H9 (cell line): ENCODE measurements at regions not wholly inside any gene's neighbourhood (a gene's known extent, or its start where the extent isn't known, plus 50 kb on each side); places are given as distances from the start of the nearest gene placed in this dataset.

Experiments used
- DNase-seq: peaks from one replicate; pipeline ENCODE4 v3.0.0-alpha.2; 2017
- H2AFZ ChIP-seq: one replicate; pipeline ENCODE4 v1.6.1; 2013; ENCODE audit warnings: mild to moderate bottlenecking, low read length, control low read depth, moderate library complexity
- H2AK5ac ChIP-seq: 2 replicates; pipeline ENCODE4 v1.6.1; 2013; ENCODE audit warnings: low read length, control low read depth, mixed read lengths; ENCODE audit not compliant: insufficient read length
- H2BK120ac ChIP-seq: one replicate; pipeline ENCODE4 v1.6.1; 2013; ENCODE audit warnings: low read depth, mild to moderate bottlenecking, low read length, control low read depth, inconsistent platforms; ENCODE audit not compliant: poor library complexity, severe bottlenecking
- H2BK12ac ChIP-seq: 2 replicates; pipeline ENCODE4 v1.6.1; 2013; ENCODE audit warnings: low read length, control low read depth, mixed read lengths, low read depth; ENCODE audit not compliant: insufficient read length
- H2BK15ac ChIP-seq: 2 replicates; pipeline ENCODE4 v1.6.1; 2013; ENCODE audit warnings: low read depth, low read length, control low read depth
- H2BK20ac ChIP-seq: one replicate; pipeline ENCODE4 v1.6.1; 2013; ENCODE audit warnings: low read depth, mild to moderate bottlenecking, low read length, control low read depth, inconsistent platforms; ENCODE audit not compliant: poor library complexity, severe bottlenecking
- H2BK5ac ChIP-seq: 2 replicates; pipeline ENCODE4 v1.6.1; 2013; ENCODE audit warnings: low read length, control low read depth, mixed read lengths; ENCODE audit not compliant: insufficient read length
- H3K14ac ChIP-seq: 2 replicates; pipeline ENCODE4 v1.6.1; 2013; ENCODE audit warnings: low read length, control low read depth; ENCODE audit not compliant: insufficient read depth
- H3K18ac ChIP-seq: 2 replicates; pipeline ENCODE4 v1.6.1; 2013; ENCODE audit warnings: low read depth, mild to moderate bottlenecking, mixed read lengths, low read length, control low read depth; ENCODE audit not compliant: insufficient read length
- H3K23ac ChIP-seq: 2 replicates; pipeline ENCODE4 v1.6.1; 2013; ENCODE audit warnings: low read length, control low read depth, mixed read lengths, low read depth; ENCODE audit not compliant: insufficient read length
- H3K23me2 ChIP-seq: 2 replicates; pipeline ENCODE4 v1.6.1; 2013; ENCODE audit warnings: low read depth, mild to moderate bottlenecking, mixed read lengths, low read length, control low read depth; ENCODE audit not compliant: insufficient read length, poor library complexity, severe bottlenecking
- H3K27ac ChIP-seq: 2 replicates; pipeline ENCODE4 v1.5.1; 2013; ENCODE audit warnings: low read length, control low read depth, mixed read lengths, low read depth; ENCODE audit not compliant: insufficient read length
- H3K27me3 ChIP-seq: 2 replicates; pipeline ENCODE4 v1.6.1; 2013; ENCODE audit warnings: low read length, control low read depth, inconsistent platforms; ENCODE audit not compliant: insufficient read depth
- H3K4ac ChIP-seq: 2 replicates; pipeline ENCODE4 v1.6.1; 2013; ENCODE audit warnings: low read depth, mild to moderate bottlenecking, control low read depth, inconsistent platforms, low read length, moderate library complexity
- H3K4me1 ChIP-seq: 2 replicates; pipeline ENCODE4 v1.6.1; 2013; ENCODE audit warnings: low read length, control low read depth, inconsistent platforms; ENCODE audit not compliant: insufficient read depth
- H3K4me2 ChIP-seq: 2 replicates; pipeline ENCODE4 v1.6.1; 2013; ENCODE audit warnings: low read length, control low read depth, mixed read lengths; ENCODE audit not compliant: insufficient read length, insufficient read depth
- H3K56ac ChIP-seq: 2 replicates; pipeline ENCODE4 v1.6.1; 2013; ENCODE audit warnings: low read depth, mild to moderate bottlenecking, mixed read lengths, low read length, control low read depth; ENCODE audit not compliant: insufficient read length
- H3K79me1 ChIP-seq: 2 replicates; pipeline ENCODE4 v1.6.1; 2013; ENCODE audit warnings: low read depth, mild to moderate bottlenecking, moderate library complexity, low read length, control low read depth, inconsistent platforms; ENCODE audit not compliant: insufficient read depth, poor library complexity, severe bottlenecking
- H3K79me2 ChIP-seq: 2 replicates; pipeline ENCODE4 v1.6.1; 2013; ENCODE audit warnings: low read length, control low read depth, inconsistent platforms; ENCODE audit not compliant: insufficient read depth
- H3K9ac ChIP-seq: 2 replicates; pipeline ENCODE4 v1.6.1; 2013; ENCODE audit warnings: low read length, control low read depth, mixed read lengths; ENCODE audit not compliant: insufficient read length; ENCODE audit errors: extremely low read depth
- H3K9me3 ChIP-seq: one replicate; pipeline ENCODE4 v1.6.1; 2013; ENCODE audit warnings: low read depth, low read length, inconsistent platforms; ENCODE audit not compliant: control insufficient read depth
- H3T11ph ChIP-seq: one replicate; pipeline ENCODE4 v1.6.1; 2013; ENCODE audit warnings: mild to moderate bottlenecking, low read length, control low read depth, inconsistent platforms
- H4K20me1 ChIP-seq: one replicate; pipeline ENCODE4 v1.6.1; 2013; ENCODE audit not compliant: control insufficient read depth, insufficient read length, insufficient read depth
- H4K5ac ChIP-seq: 2 replicates; pipeline ENCODE4 v1.6.1; 2013; ENCODE audit warnings: low read depth, mild to moderate bottlenecking, mixed read lengths, low read length, control low read depth; ENCODE audit not compliant: insufficient read length
- H4K8ac ChIP-seq: replicated peaks from 2 replicates; pipeline ENCODE4 v1.6.1; 2013; ENCODE audit warnings: low read length, control low read depth, mixed read lengths, low read depth; ENCODE audit not compliant: insufficient read length
- H4K91ac ChIP-seq: 2 replicates; pipeline ENCODE4 v1.6.1; 2013; ENCODE audit warnings: low read depth, mild to moderate bottlenecking, moderate library complexity, mixed read lengths, low read length, control low read depth; ENCODE audit not compliant: insufficient read length
- H3K27ac Mint-ChIP-seq, 3 experiments: 2 replicates in 2 of 3; 3 replicates in 1 of 3; pipeline ENCODE4 v1.8.0; 2020 to 2021; ENCODE audit warnings: mixed read lengths in 3 of 3, mild to moderate bottlenecking in 1 of 3, moderate library complexity in 1 of 3
- H3K27me3 Mint-ChIP-seq: 2 replicates; pipeline ENCODE4 v1.8.0; 2021; ENCODE audit warnings: low read depth, mild to moderate bottlenecking, moderate library complexity, mixed read lengths
- H3K36me3 Mint-ChIP-seq, 3 experiments: 2 replicates in 2 of 3; 3 replicates in 1 of 3; pipeline ENCODE4 v1.8.0; 2020 to 2021; ENCODE audit warnings: low read depth in 3 of 3, mixed read lengths in 3 of 3; ENCODE audit not compliant: insufficient read depth in 1 of 3
- H3K4me1 Mint-ChIP-seq, 2 experiments: 2 replicates each; pipeline ENCODE4 v1.8.0; 2020; ENCODE audit warnings: mixed read lengths in 2 of 2
- H3K4me3 Mint-ChIP-seq, 2 experiments: 2 replicates in 1 of 2; 3 replicates in 1 of 2; pipeline ENCODE4 v1.8.0; 2020 to 2021; ENCODE audit warnings: mild to moderate bottlenecking in 2 of 2, mixed read lengths in 2 of 2, moderate library complexity in 1 of 2
- H3K9me3 Mint-ChIP-seq, 2 experiments: 2 replicates in 1 of 2; 3 replicates in 1 of 2; pipeline ENCODE4 v1.8.0; 2020; ENCODE audit warnings: mild to moderate bottlenecking in 2 of 2, mixed read lengths in 2 of 2, moderate library complexity in 1 of 2
- WGBS: extraction: QIAGEN DNeasy Blood & Tissue Kit; methylation state at CpG from one replicate; pipeline ENCODE4 v1.1.7; 2013; ENCODE audit warnings: missing lambda C conversion rate, low lambda C conversion rate, mixed read lengths; ENCODE audit not compliant: insufficient read length; ENCODE audit errors: extremely low coverage; 5-methylcytosine and 5-hydroxymethylcytosine counted together
- TF ChIP-seq, protein P1 (sequence below): fragments of 200-600 bp; sonication (generic); conservative IDR thresholded peaks from 3 replicates; pipeline ENCODE4 v1.8.0; 2021; ENCODE audit warnings: antibody characterized with exemption, mild to moderate bottlenecking

DNA sequence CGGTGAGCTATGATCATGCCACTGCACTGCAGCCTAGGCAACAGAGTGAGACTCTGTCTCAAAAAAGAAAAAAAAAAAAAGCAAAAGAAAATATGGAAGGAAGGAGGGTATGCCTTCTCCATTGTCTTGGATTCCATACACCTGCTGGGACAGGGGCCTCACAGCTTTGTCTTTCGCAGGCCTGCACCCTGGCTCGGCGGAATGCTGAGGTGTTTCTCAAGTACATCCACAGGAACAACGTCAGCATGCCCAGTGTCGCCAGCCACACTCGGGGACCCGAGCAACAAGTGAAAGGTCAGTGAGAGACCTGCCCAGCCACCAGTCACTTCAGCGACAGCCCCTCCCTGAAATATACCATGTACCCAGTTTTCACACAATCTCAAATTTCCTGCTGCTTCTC lies 288.5 kb upstream of the UMPS start:
- no peak overlapping the region for H3K56ac ChIP-seq
- H3K36me3 Mint-ChIP-seq, result no peaks in the 10 kb centered on the region; a peak in 3 of 7 replicates
- H3K4me1 ChIP-seq, result no peaks in the 10 kb centered on the region
- no CpG with 5 or more reads among the region's 9 CpGs for WGBS
- no peak overlapping the region for H2BK20ac ChIP-seq
- no peaks in the 10 kb centered on the region; a peak in 1 of 5 replicates for H3K9me3 Mint-ChIP-seq
- H4K20me1 ChIP-seq, result no peaks in the 10 kb centered on the region
- no peaks in the 10 kb centered on the region for H3K79me1 ChIP-seq
- no peaks in the 10 kb centered on the region for H3K27me3 Mint-ChIP-seq
- no peaks in the 10 kb centered on the region for H3K79me2 ChIP-seq
- no peak overlapping the region for H4K91ac ChIP-seq
- peak overlapping the region in 1 of 3 experiments; percentile 17; a peak in 1 of 7 replicates for H3K27ac Mint-ChIP-seq
- no peak overlapping the region for H2BK12ac ChIP-seq
- no peaks in the 10 kb centered on the region for H3K27me3 ChIP-seq
- H4K5ac ChIP-seq, result no peak overlapping the region
- no peak overlapping the region for H2BK5ac ChIP-seq
- no peak overlapping the region; the same call in 1 of the 2 replicates for H3K14ac ChIP-seq
- peaks cover 30 to 36% of the 10 kb centered on the region in 2 experiments for H3K4me1 Mint-ChIP-seq
- H2BK15ac ChIP-seq, result no peak overlapping the region
- no peak overlapping the region for H4K8ac ChIP-seq
- no peaks in the 10 kb centered on the region for H3K23me2 ChIP-seq
- no peak overlapping the region for H3T11ph ChIP-seq
- no peak overlapping the region for H3K18ac ChIP-seq
- H3K4me3 Mint-ChIP-seq, result no peak overlapping the region; a peak in 1 of 5 replicates
- no peak overlapping the region for H3K27ac ChIP-seq
- TF ChIP-seq, protein P1, sequence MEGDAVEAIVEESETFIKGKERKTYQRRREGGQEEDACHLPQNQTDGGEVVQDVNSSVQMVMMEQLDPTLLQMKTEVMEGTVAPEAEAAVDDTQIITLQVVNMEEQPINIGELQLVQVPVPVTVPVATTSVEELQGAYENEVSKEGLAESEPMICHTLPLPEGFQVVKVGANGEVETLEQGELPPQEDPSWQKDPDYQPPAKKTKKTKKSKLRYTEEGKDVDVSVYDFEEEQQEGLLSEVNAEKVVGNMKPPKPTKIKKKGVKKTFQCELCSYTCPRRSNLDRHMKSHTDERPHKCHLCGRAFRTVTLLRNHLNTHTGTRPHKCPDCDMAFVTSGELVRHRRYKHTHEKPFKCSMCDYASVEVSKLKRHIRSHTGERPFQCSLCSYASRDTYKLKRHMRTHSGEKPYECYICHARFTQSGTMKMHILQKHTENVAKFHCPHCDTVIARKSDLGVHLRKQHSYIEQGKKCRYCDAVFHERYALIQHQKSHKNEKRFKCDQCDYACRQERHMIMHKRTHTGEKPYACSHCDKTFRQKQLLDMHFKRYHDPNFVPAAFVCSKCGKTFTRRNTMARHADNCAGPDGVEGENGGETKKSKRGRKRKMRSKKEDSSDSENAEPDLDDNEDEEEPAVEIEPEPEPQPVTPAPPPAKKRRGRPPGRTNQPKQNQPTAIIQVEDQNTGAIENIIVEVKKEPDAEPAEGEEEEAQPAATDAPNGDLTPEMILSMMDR, result no peak
- H3K9ac ChIP-seq, result no peak overlapping the region
- no peak overlapping the region for H3K4me2 ChIP-seq
- no peak overlapping the region for H2BK120ac ChIP-seq
- H2AK5ac ChIP-seq, result no peak overlapping the region
- no peak for DNase-seq
- no peak overlapping the region for H2AFZ ChIP-seq
- no peaks in the 10 kb centered on the region for H3K9me3 ChIP-seq
- no peak overlapping the region for H3K4ac ChIP-seq
- no peak overlapping the region for H3K23ac ChIP-seq
